Endothelial cell of umbilical vein (primary cell): ENCODE measurements at regions not wholly inside any gene's neighbourhood (a gene's known extent, or its start where the extent isn't known, plus 50 kb on each side); places are given as distances from the start of the nearest gene placed in this dataset.

Source experiments
- BruUV-seq: library from RNA; stranded (reverse); fragments of 400-500 nt; replicated peaks from 2 replicates; lab custom pipeline; 2021; lab: Mats Ljungman, UMichigan
- CTCF ChIA-PET: fragments of 300-600, 350-600 bp; sonication (Branson Sonifier 250); formaldehyde crosslinking; loops from one replicate; lab custom pipeline; 2021; ENCODE audit warnings: antibody characterized with exemption, inconsistent platforms; lab: Charles Lee
- POLR2A ChIA-PET: fragments of 300-600, 350-600 bp; sonication (Branson Sonifier 250); formaldehyde crosslinking; loops from one replicate; lab custom pipeline; 2021; ENCODE audit warnings: antibody characterized with exemption, inconsistent platforms; lab: Charles Lee
- DNase-seq: peaks from one replicate; pipeline ENCODE4 v3.0.0-alpha.2; 2011; ENCODE audit warnings: low read depth, low spot score
- FAIRE-seq: peaks from 2 replicates; lab custom pipeline; 2011; peaks lifted over from hg19 to GRCh38; lab: Jason Lieb, UNC
- H2AFZ ChIP-seq: 2 replicates; pipeline ENCODE4 v1.6.0; 2012; ENCODE audit warnings: low read depth, low read length, control low read depth, inconsistent platforms
- H3K27ac ChIP-seq: 2 replicates; pipeline ENCODE4 v1.5.1; 2011; ENCODE audit warnings: low read depth, mild to moderate bottlenecking, control low read depth, low read length, moderate library complexity; ENCODE audit not compliant: insufficient read depth
- H3K27me3 ChIP-seq, 2 experiments: 2 replicates each; pipeline versions ENCODE4 v1.6.0 to v1.6.1; 2011; ENCODE audit warnings: low read length in 2 of 2, mixed read lengths in 1 of 2; ENCODE audit not compliant: control insufficient read depth in 2 of 2, insufficient read depth in 2 of 2
- H3K36me3 ChIP-seq, 2 experiments: 2 replicates in 1 of 2; 3 replicates in 1 of 2; pipeline ENCODE4 v1.5.1; 2011; ENCODE audit warnings: low read length in 2 of 2, mild to moderate bottlenecking in 1 of 2, moderate library complexity in 1 of 2; ENCODE audit not compliant: control insufficient read depth in 2 of 2, insufficient read depth in 2 of 2; ENCODE audit errors: extremely low read depth in 1 of 2
- H3K4me1 ChIP-seq: 3 replicates; pipeline ENCODE4 v1.5.1; 2011; ENCODE audit warnings: mild to moderate bottlenecking, low read length; ENCODE audit not compliant: control insufficient read depth, insufficient read depth; ENCODE audit errors: extremely low read depth
- H3K4me2 ChIP-seq: 2 replicates; pipeline ENCODE4 v1.6.1; 2011; ENCODE audit warnings: low read length, control low read depth, mixed read lengths; ENCODE audit not compliant: insufficient read depth
- H3K4me3 ChIP-seq, 3 experiments: fragments of 200-600 bp in 1 of 3; sonication (generic), shearing (Covaris generic) in 1 of 3; replicated peaks in 1 of 3; 2 replicates each; pipeline ENCODE4 v1.5.1; 2011 to 2016; ENCODE audit warnings: control low read depth in 3 of 3, low read length in 3 of 3, mild to moderate bottlenecking in 2 of 3, inconsistent platforms in 1 of 3, low read depth in 1 of 3, moderate library complexity in 1 of 3; ENCODE audit not compliant: insufficient read depth in 1 of 3
- H3K79me2 ChIP-seq: 2 replicates; pipeline ENCODE4 v1.6.0; 2012; ENCODE audit warnings: low read length, inconsistent platforms; ENCODE audit not compliant: control insufficient read depth, insufficient read depth
- H3K9ac ChIP-seq: replicated peaks from 2 replicates; pipeline ENCODE3; 2011; ENCODE audit warnings: low read length, control low read depth; ENCODE audit not compliant: insufficient read depth; ENCODE audit errors: extremely low read depth
- H3K9me1 ChIP-seq: replicated peaks from 3 replicates; pipeline ENCODE4 v1.6.0; 2011; ENCODE audit warnings: mild to moderate bottlenecking, low read length; ENCODE audit not compliant: control insufficient read depth, insufficient read depth; ENCODE audit errors: extremely low read depth
- H3K9me3 ChIP-seq: replicated peaks from 2 replicates; pipeline ENCODE4 v1.5.1; 2012; ENCODE audit warnings: low read length, inconsistent platforms; ENCODE audit not compliant: control insufficient read depth, insufficient read depth
- H4K20me1 ChIP-seq: replicated peaks from 2 replicates; pipeline ENCODE3; 2011; ENCODE audit warnings: mild to moderate bottlenecking, low read length; ENCODE audit not compliant: control insufficient read depth, insufficient read depth; ENCODE audit errors: extremely low read depth
- EZH2 ChIP-seq: IDR thresholded peaks from 2 replicates; pipeline ENCODE4 v1.6.1; 2012; ENCODE audit warnings: borderline replicate concordance, low read depth, mild to moderate bottlenecking, moderate library complexity, low read length, inconsistent platforms; ENCODE audit not compliant: severe bottlenecking
- FOS ChIP-seq: IDR thresholded peaks from 2 replicates; pipeline ENCODE4 v1.6.1; 2011; ENCODE audit warnings: mild to moderate bottlenecking, low read length, moderate library complexity, borderline replicate concordance; ENCODE audit not compliant: insufficient read depth
- GATA2 ChIP-seq: IDR thresholded peaks from 2 replicates; pipeline ENCODE4 v1.7.0; 2011; ENCODE audit warnings: low read depth, mild to moderate bottlenecking, moderate library complexity, mixed read lengths, low read length; ENCODE audit not compliant: insufficient read length, insufficient read depth
- JUN ChIP-seq: IDR thresholded peaks from 2 replicates; pipeline ENCODE4 v1.6.1; 2011; ENCODE audit warnings: borderline replicate concordance, low read depth; ENCODE audit not compliant: insufficient read length, insufficient read depth
- MYC ChIP-seq: IDR thresholded peaks from one replicate; pipeline ENCODE4 v1.6.1; 2011; ENCODE audit warnings: mild to moderate bottlenecking, low read depth, low read length
- POLR2A ChIP-seq: IDR thresholded peaks from 2 replicates; pipeline ENCODE4 v1.6.1; 2012; ENCODE audit warnings: low read depth, mild to moderate bottlenecking, control low read depth, low read length
- POLR2AphosphoS5 ChIP-seq: IDR thresholded peaks from 2 replicates; pipeline ENCODE4 v1.6.1; 2012; ENCODE audit warnings: low read depth, mild to moderate bottlenecking, control low read depth, low read length, moderate library complexity; ENCODE audit not compliant: insufficient read depth
- dilution Hi-C: fragments of 300-500 bp; cut with MboI; formaldehyde crosslinking; loops from one replicate; pipeline ENCODE4 v1.15.0; 2019; ENCODE audit warnings: low sequenced_read_pairs; ENCODE audit not compliant: extremely low pct_ligation_motif_present
- intact Hi-C: fragments of 100-400 bp; cut with micrococcal nuclease; formaldehyde crosslinking; loops from one replicate; pipeline ENCODE4 v1.10.0; 2022
- TF ChIP-seq, protein P1 (sequence below): IDR thresholded peaks from 2 replicates; pipeline ENCODE4 v1.6.1; 2011; ENCODE audit not compliant: insufficient read depth, insufficient read length
- TF ChIP-seq, protein P2 (sequence below), 2 donors: IDR thresholded peaks; 1 replicate in 1 of 2; 2 replicates in 1 of 2; pipeline ENCODE4 v1.5.1; 2011; ENCODE audit warnings: low read length in 2 of 2, mild to moderate bottlenecking in 2 of 2, moderate library complexity in 2 of 2, control low read depth in 1 of 2, inconsistent platforms in 1 of 2, low read depth in 1 of 2; ENCODE audit not compliant: insufficient read depth in 1 of 2; ENCODE audit errors: extremely low read depth in 1 of 2

DNA sequence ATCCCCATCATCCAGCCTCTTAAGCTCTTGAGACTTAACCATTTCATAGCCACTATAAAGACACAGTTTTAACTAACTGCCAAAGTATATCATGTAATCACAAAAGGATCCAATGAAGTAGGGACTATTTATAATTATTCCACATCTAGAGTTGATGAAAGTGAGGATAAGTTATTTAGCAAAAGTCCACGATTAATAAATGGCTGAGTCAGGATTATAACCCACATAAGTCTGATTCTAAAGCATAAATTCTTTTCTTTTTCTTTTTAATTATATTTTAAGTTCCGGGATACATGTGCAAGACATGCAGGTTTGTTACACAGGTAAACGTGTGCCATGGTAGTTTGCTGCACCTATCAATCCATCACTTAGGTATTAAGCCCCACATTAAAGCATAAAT lies 166.1 kb downstream of the PPP1R3A start:
- no peaks in the 10 kb centered on the region for H3K36me3 ChIP-seq
- CTCF ChIA-PET: no interaction called here
- no peak overlapping the region for H3K9ac ChIP-seq
- dilution Hi-C loops: no loop called here
- no peaks in the 10 kb centered on the region for H3K9me3 ChIP-seq
- H3K4me3 ChIP-seq: no peak overlapping the region
- no peaks in the 10 kb centered on the region for H3K79me2 ChIP-seq
- H2AFZ ChIP-seq: no peak overlapping the region
- H3K4me2 ChIP-seq: no peak overlapping the region
- H3K27ac ChIP-seq: no peak overlapping the region
- POLR2A ChIA-PET: no interaction called here
- no peaks in the 10 kb centered on the region for H3K27me3 ChIP-seq
- TF ChIP-seq, protein P1, sequence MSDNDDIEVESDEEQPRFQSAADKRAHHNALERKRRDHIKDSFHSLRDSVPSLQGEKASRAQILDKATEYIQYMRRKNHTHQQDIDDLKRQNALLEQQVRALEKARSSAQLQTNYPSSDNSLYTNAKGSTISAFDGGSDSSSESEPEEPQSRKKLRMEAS: no peak
- no peak for TF ChIP-seq GATA2
- no peak for TF ChIP-seq FOS
- TF ChIP-seq, protein P2, sequence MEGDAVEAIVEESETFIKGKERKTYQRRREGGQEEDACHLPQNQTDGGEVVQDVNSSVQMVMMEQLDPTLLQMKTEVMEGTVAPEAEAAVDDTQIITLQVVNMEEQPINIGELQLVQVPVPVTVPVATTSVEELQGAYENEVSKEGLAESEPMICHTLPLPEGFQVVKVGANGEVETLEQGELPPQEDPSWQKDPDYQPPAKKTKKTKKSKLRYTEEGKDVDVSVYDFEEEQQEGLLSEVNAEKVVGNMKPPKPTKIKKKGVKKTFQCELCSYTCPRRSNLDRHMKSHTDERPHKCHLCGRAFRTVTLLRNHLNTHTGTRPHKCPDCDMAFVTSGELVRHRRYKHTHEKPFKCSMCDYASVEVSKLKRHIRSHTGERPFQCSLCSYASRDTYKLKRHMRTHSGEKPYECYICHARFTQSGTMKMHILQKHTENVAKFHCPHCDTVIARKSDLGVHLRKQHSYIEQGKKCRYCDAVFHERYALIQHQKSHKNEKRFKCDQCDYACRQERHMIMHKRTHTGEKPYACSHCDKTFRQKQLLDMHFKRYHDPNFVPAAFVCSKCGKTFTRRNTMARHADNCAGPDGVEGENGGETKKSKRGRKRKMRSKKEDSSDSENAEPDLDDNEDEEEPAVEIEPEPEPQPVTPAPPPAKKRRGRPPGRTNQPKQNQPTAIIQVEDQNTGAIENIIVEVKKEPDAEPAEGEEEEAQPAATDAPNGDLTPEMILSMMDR (IDR thresholded peaks at IDR 0.05; ENCODE audit: extremely low read depth in 1 of 2, insufficient read depth in 1 of 2, low read depth in 1 of 2, low read length in 2 of 2): no peak
- no peak for TF ChIP-seq MYC
- TF ChIP-seq POLR2AphosphoS5: no peak
- no peak for TF ChIP-seq EZH2
- TF ChIP-seq POLR2A: no peak
- TF ChIP-seq JUN: no peak
- no peaks in the 10 kb centered on the region for H4K20me1 ChIP-seq
- DNase-seq (no peak), FAIRE-seq (no peak)
- H3K4me1 ChIP-seq: no peaks in the 10 kb centered on the region
- intact Hi-C loops: no loop called here
- H3K9me1 ChIP-seq: no peaks in the 10 kb centered on the region
- BruUV-seq: no TSS peak
